Tibial nerve (tissue), 4 donors: ENCODE measurements at regions not wholly inside any gene's neighbourhood (a gene's known extent, or its start where the extent isn't known, plus 50 kb on each side); places are given as distances from the start of the nearest gene placed in this dataset.

ENCODE experiments used
- DNase-seq, 2 donors: peaks; one replicate each; pipeline ENCODE4 v3.0.0-alpha.2; 2019; ENCODE audit warnings: low spot score in 2 of 2
- H3K27ac ChIP-seq, 4 donors: fragments of 200-600 bp; sonication (generic) in 3 of 4; one replicate each; pipeline ENCODE4 v1.5.1; 2017 to 2019; ENCODE audit warnings: mild to moderate bottlenecking in 1 of 4
- H3K27me3 ChIP-seq, 2 donors: fragments of 200-600 bp; sonication (generic) in 1 of 2; one replicate each; pipeline versions ENCODE4 v1.5.1 to v1.6.0; 2017 to 2019
- H3K36me3 ChIP-seq, 3 donors: fragments of 200-600 bp; sonication (generic); one replicate each; pipeline ENCODE4 v1.5.1; 2018 to 2019
- H3K4me1 ChIP-seq, 4 donors: fragments of 200-600 bp; sonication (generic) in 3 of 4; one replicate each; pipeline ENCODE4 v1.5.1; 2017 to 2019
- H3K4me3 ChIP-seq, 4 donors: fragments of 200-600 bp; sonication (generic) in 3 of 4; one replicate each; pipeline ENCODE4 v1.5.1; 2017 to 2019; ENCODE audit warnings: mild to moderate bottlenecking in 1 of 4, moderate library complexity in 1 of 4
- H3K9me3 ChIP-seq, 4 donors: fragments of 200-600 bp; sonication (generic) in 3 of 4; one replicate each; pipeline ENCODE4 v1.5.1; 2017 to 2019
- CTCF ChIP-seq, 5 experiments: fragments of 200-600 bp in 3 of 5; fragments of 450-650 bp in 2 of 5; sonication (generic) in 3 of 5; IDR thresholded peaks; one replicate each; pipeline ENCODE4 v1.5.1; 2016 to 2019; ENCODE audit warnings: antibody characterized with exemption in 5 of 5, mild to moderate bottlenecking in 3 of 5, moderate library complexity in 2 of 5
- EP300 ChIP-seq, 2 donors: sonication (generic); formaldehyde crosslinking; IDR thresholded peaks; one replicate each; pipeline ENCODE4 v1.6.1; 2017; ENCODE audit warnings: antibody characterized with exemption in 2 of 2, mild to moderate bottlenecking in 1 of 2
- POLR2A ChIP-seq, 2 donors: fragments of 450-650 bp; IDR thresholded peaks; one replicate each; pipeline ENCODE4 v1.6.1; 2017; ENCODE audit warnings: antibody characterized with exemption in 2 of 2, mild to moderate bottlenecking in 2 of 2, moderate library complexity in 2 of 2
- WGBS, 2 donors: methylation state at CpG; one replicate each; pipeline ENCODE4 v1.1.5; 2018; 5-methylcytosine and 5-hydroxymethylcytosine counted together

- H3K9me3 ChIP-seq = peaks cover 0 to 23% (median 2%) of the 10 kb centered on the region in 4 donors
- TF ChIP-seq POLR2A (IDR thresholded peaks at IDR 0.05) (no peak), CTCF (IDR thresholded peaks at IDR 0.05) (no peak), EP300 (IDR thresholded peaks at IDR 0.05) (no peak)
- no peaks in the 10 kb centered on the region for H3K4me1 ChIP-seq
- 91 to 93% methylated on average over 4 of the region's 4 CpGs for WGBS, 2 donors
- DNase-seq = no peak
- H3K4me3 ChIP-seq = no peak overlapping the region
- no peaks in the 10 kb centered on the region for H3K36me3 ChIP-seq
- H3K27ac ChIP-seq = no peak overlapping the region
- H3K27me3 ChIP-seq = no peaks in the 10 kb centered on the region
These were observed 243.0 kb upstream of the SPRED2 start for GRCh38 chr2:65675350-65675749.

GRCh38 chr2:65671670-65672242 lies 239.4 kb upstream of the SPRED2 start:
- Histone ChIP-seq H3K36me3 (no peaks in the 10 kb centered on the region), H3K9me3 (peaks cover 0 to 54% (median 5%) of the 10 kb centered on the region in 4 donors), H3K4me1 (no peaks in the 10 kb centered on the region), H3K4me3 (no peak overlapping the region), H3K27ac (no peak overlapping the region), H3K27me3 (no peaks in the 10 kb centered on the region)
- 46 to 73% methylated on average over 2 of the region's 2 CpGs for WGBS, 2 donors
- no peak for TF ChIP-seq CTCF (IDR thresholded peaks at IDR 0.05)
- TF ChIP-seq EP300 (IDR thresholded peaks at IDR 0.05) = no peak
- no peak for TF ChIP-seq POLR2A (IDR thresholded peaks at IDR 0.05)
- DNase-seq = no peak

- Histone ChIP-seq H3K36me3 (no peaks in the 10 kb centered on the region), H3K27ac (no peak overlapping the region), H3K9me3 (peaks cover 0 to 41% (median 4%) of the 10 kb centered on the region in 4 donors), H3K4me1 (no peaks in the 10 kb centered on the region), H3K4me3 (no peak overlapping the region), H3K27me3 (no peaks in the 10 kb centered on the region)
- WGBS, 2 donors = 92 to 98% methylated on average over 2 of the region's 2 CpGs
- TF ChIP-seq CTCF (IDR thresholded peaks at IDR 0.05) = no peak
- no peak for TF ChIP-seq POLR2A (IDR thresholded peaks at IDR 0.05)
- TF ChIP-seq EP300 (IDR thresholded peaks at IDR 0.05) = no peak
- DNase-seq = no peak
These were observed 237.2 kb upstream of the SPRED2 start for GRCh38 chr2:65669574-65669973.

GRCh38 chr2:65668744-65669143 lies 236.3 kb upstream of the SPRED2 start:
- Histone ChIP-seq H3K4me1 (no peaks in the 10 kb centered on the region), H3K4me3 (no peak overlapping the region), H3K9me3 (peaks cover 0 to 34% (median 4%) of the 10 kb centered on the region in 4 donors), H3K27ac (no peak overlapping the region), H3K36me3 (no peaks in the 10 kb centered on the region), H3K27me3 (no peaks in the 10 kb centered on the region)
- TF ChIP-seq POLR2A (IDR thresholded peaks at IDR 0.05) = no peak
- TF ChIP-seq CTCF (IDR thresholded peaks at IDR 0.05) = no peak
- TF ChIP-seq EP300 (IDR thresholded peaks at IDR 0.05) = no peak
- no peak for DNase-seq

- no peaks in the 10 kb centered on the region for H3K4me1 ChIP-seq
- no peak for TF ChIP-seq EP300 (IDR thresholded peaks at IDR 0.05)
- TF ChIP-seq POLR2A (IDR thresholded peaks at IDR 0.05) = no peak
- TF ChIP-seq CTCF (IDR thresholded peaks at IDR 0.05) = no peak
- H3K27ac ChIP-seq = no peak overlapping the region
- H3K27me3 ChIP-seq = no peaks in the 10 kb centered on the region
- no peak for DNase-seq
- H3K4me3 ChIP-seq = no peak overlapping the region
- 90 to 99% methylated on average over 6 of the region's 6 CpGs for WGBS, 2 donors
- no peaks in the 10 kb centered on the region for H3K36me3 ChIP-seq
- peaks cover 0 to 34% (median 4%) of the 10 kb centered on the region in 4 donors for H3K9me3 ChIP-seq
These were observed 233.8 kb upstream of the SPRED2 start for GRCh38 chr2:65666156-65666725.
